AG09309 (cell line): ENCODE measurements at regions not wholly inside any gene's neighbourhood (a gene's known extent, or its start where the extent isn't known, plus 50 kb on each side); places are given as distances from the start of the nearest gene placed in this dataset.

Experiments
- DNase-seq: peaks from one replicate; pipeline ENCODE4 v3.0.0-alpha.2; 2010; ENCODE audit warnings: low read depth
- H3K4me3 ChIP-seq: 2 replicates; pipeline ENCODE4 v1.5.1; 2011; ENCODE audit warnings: mild to moderate bottlenecking, low read depth, low read length, moderate library complexity; ENCODE audit not compliant: control insufficient read depth
- TF ChIP-seq, protein P1 (sequence below): IDR thresholded peaks from 2 replicates; pipeline ENCODE4 v1.5.1; 2011; ENCODE audit warnings: mild to moderate bottlenecking, low read depth, low read length, inconsistent platforms; ENCODE audit not compliant: insufficient read depth, control insufficient read depth; ENCODE audit errors: missing control alignments

DNA sequence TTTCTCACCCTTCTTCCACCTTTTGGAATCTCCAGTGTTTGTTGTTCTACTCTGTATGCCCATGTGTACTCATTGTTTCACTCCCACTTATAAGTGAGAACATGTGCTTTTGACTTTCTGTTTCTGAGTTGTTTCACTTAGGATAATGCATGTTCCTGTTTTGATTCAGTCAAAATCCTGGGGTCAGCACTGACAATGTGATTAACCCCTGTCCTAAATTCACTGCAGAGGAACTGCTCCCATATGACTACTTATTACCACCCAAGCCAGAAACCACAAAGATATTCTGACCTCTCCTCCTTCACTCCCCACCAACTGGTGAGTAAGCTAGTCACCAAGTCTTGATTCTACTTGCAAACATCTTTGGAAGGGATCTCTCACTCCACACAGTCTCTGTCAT, 251.4 kb upstream of the TCF4 start:
- no peak overlapping the region for H3K4me3 ChIP-seq
- TF ChIP-seq, protein P1, sequence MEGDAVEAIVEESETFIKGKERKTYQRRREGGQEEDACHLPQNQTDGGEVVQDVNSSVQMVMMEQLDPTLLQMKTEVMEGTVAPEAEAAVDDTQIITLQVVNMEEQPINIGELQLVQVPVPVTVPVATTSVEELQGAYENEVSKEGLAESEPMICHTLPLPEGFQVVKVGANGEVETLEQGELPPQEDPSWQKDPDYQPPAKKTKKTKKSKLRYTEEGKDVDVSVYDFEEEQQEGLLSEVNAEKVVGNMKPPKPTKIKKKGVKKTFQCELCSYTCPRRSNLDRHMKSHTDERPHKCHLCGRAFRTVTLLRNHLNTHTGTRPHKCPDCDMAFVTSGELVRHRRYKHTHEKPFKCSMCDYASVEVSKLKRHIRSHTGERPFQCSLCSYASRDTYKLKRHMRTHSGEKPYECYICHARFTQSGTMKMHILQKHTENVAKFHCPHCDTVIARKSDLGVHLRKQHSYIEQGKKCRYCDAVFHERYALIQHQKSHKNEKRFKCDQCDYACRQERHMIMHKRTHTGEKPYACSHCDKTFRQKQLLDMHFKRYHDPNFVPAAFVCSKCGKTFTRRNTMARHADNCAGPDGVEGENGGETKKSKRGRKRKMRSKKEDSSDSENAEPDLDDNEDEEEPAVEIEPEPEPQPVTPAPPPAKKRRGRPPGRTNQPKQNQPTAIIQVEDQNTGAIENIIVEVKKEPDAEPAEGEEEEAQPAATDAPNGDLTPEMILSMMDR = no peak

DNA sequence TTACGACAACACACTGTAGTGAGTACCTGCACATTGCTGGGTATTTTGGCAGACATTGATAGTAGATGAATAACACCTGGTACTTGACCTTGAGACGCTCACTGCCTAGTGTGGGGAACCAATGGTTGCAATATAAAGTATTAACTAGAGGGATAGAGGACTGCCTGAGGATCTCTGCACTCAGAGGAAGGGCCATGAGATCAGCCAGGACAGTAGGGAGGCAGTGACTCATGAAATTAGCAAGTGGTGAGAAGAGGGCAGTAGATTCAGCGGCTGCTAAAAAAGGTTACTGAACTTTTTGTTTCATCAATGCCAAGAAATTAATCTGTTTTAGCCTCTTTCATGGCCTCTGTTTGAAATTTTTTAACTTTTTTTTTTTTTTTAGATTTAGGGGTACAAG, 250.8 kb upstream of the TCF4 start:
- H3K4me3 ChIP-seq = no peak overlapping the region
- TF ChIP-seq, protein P1 = no peak
- DNase-seq = no peak

More for the DNA sequence above, 251.4 kb upstream of the TCF4 start:
- DNase-seq = no peak

DNA sequence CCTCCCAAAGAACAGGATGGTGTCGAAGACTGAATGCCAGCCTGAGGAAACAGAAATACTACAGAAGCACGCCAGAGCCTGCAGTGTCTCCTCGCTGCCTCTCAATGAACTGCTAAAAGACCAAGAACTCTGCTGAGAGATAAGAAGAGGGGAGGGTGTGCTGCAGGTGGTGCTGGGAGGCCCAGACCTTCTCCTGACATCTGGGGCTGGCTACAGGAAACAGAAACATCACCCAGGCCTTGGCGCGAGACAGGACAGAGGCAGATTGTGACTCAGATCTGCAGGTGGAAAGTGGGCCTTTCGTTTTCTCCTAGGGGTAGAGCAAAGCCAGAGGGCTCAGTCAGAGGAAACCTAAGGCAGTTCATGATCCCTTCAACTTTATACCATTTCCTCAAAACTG, 250.3 kb upstream of the TCF4 start:
- no peak for DNase-seq
- TF ChIP-seq, protein P1 = no peak
- H3K4me3 ChIP-seq = no peak overlapping the region

DNA sequence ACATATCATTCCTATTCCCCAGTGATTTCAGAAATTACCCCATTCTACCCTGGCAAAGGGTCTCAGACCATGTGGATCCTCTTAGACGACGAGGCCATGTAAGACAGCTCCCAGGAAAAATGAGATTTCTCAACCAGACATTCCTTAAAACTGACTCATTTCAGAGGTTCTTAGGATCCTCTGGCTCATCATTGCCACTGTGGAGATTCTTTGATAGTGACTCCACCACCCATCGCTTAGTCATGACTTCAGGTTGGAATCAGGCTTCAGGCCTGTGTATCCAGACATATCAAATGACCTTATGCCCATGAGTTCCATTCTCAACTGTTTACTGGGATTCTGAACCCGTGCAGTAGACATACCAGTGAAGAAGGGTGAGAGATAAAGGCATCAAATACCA, 245.6 kb upstream of the TCF4 start:
- H3K4me3 ChIP-seq = no peak overlapping the region
- DNase-seq = peak; percentile 92
- TF ChIP-seq, protein P1 = no peak

DNA sequence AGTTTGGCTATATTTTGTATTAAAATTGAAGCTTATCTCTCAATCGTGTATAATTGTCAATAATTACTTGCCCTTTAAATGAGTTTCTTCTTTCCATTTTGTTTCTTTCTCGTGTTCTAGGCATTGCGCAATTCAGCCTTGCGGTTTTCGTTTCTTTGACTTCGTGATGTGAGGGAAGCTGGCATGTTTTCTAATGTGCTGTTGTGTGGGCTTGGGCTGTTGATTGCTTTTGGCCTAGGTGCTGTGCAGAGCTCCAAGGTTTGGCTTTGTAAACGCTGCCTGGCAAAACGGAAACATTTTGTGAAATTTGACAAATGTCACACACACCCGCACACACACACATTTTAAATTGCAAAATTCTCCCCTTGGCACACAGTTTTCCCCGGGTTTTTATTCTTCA, 242.6 kb upstream of the TCF4 start:
- peak; percentile 37 for DNase-seq
- H3K4me3 ChIP-seq = no peak overlapping the region
- TF ChIP-seq, protein P1 = no peak

DNA sequence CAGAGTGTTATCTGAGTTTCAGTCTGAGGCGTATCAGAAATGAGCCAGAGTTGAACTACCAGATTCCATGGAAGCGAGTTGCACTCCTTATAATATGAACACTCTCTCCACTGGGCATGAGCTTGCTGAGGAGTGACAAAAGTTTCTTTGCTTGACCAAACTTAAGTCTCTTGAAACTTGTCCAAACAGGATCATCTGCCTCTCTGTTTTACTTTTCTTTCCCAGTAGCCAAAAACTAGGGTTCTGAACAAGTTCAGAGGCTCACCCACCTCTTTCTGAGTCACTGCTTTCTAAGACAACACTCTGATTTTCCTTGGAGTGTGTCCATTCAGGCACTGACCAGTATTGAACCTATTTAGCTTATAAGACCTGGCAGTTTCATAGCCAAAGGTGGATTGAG, 233.2 kb upstream of the TCF4 start:
- H3K4me3 ChIP-seq = no peak overlapping the region
- no peak for DNase-seq
- TF ChIP-seq, protein P1 = no peak

DNA sequence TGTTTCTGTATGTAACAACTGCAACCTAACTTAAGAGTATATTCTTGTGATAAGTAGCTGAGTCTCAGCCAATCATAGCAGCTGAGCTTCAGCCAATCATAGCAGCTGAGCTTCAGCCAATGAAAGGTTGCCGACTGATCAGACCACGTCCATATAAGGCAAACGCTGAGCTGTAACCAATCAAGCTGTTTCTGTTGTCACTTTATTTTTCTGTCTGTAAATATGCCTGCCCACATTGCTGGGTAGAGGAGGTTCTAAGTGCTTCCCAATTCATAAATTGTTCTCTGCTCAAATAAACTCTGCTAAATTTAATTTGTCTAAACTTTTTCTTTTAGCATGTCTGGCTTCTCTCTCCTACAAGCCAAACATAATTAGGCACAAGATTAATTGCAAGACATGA, 231.5 kb upstream of the TCF4 start:
- TF ChIP-seq, protein P1 = no peak
- no peak overlapping the region for H3K4me3 ChIP-seq
- DNase-seq = no peak
